ENCODE measurements at regions not wholly inside any gene's neighbourhood (a gene's known extent, or its start where the extent isn't known, plus 50 kb on each side); places are given as distances from the start of the nearest gene placed in this dataset.
A peak's percentile ranks its signal among the peaks of the same experiment; 100 is the strongest.

- H3F3A ChIP-seq (replicated peaks; ENCODE audit: insufficient read depth) = peaks cover 70% of the 10 kb centered on the region
- no peak overlapping the region for H2AFZ ChIP-seq (ENCODE audit: low read depth)
- peak overlapping the region; percentile 100 for H3K9ac ChIP-seq
- ChIA-PET POLR2A (interaction anchor here (1.0 to 5.3 kb wide), 9 partner anchors 8 to 73 kb away, joined by 3 to 30 read pairs (median 6); no protein-coding TSS in a partner anchor), CTCF (interaction anchor here (0.5 to 10.7 kb wide), 11 partner anchors 8 to 86 kb away, joined by 3 to 73 read pairs (median 3); no protein-coding TSS in a partner anchor)
- peak overlapping the region; percentile 96 to 100 for H3K27ac ChIP-seq (ENCODE audit: low read depth in 2 of 2, low read length in 1 of 2)
- peaks cover 93% of the 10 kb centered on the region for H4K20me1 ChIP-seq (ENCODE audit: insufficient read depth)
- no peaks in the 10 kb centered on the region for H3K27me3 ChIP-seq (ENCODE audit: insufficient read depth)
- H3K4me1 ChIP-seq (ENCODE audit: control insufficient read depth in 1 of 2, insufficient read depth in 2 of 2, low read depth in 1 of 2, low read length in 1 of 2) = peaks cover 11 to 69% of the 10 kb centered on the region in 2 experiments; a peak in 3 of 4 replicates
- peak overlapping the region; percentile 90 to 92 for H3K4me3 ChIP-seq (ENCODE audit: low read depth in 2 of 2, low read length in 1 of 2)
- WGBS (ENCODE audit: low lambda C conversion rate) = under 1% methylated on average over 17 of the region's 25 CpGs
- H3K9me2 ChIP-seq = no peaks in the 10 kb centered on the region
- H3K9me3 ChIP-seq = no peaks in the 10 kb centered on the region
- no peak for TF ChIP-seq REST (IDR thresholded peaks at IDR 0.05; ENCODE audit: low read depth, low read length)
- peaks cover 100% of the 10 kb centered on the region for H3K79me2 ChIP-seq (ENCODE audit: insufficient read depth)
- H3K4me2 ChIP-seq = peak overlapping the region; percentile 99
- peaks cover 62 to 67% of the 10 kb centered on the region in 2 experiments for H3K36me3 ChIP-seq (replicated peaks in 1 of 2; ENCODE audit: control insufficient read depth in 1 of 2, insufficient read depth in 2 of 2, low read length in 1 of 2)
- DNase-seq = no peak
Measured at GRCh38 chr22:46081036-46081830, 69.1 kb upstream of the PPARA start.

GRCh38 chr22:46081831-46082210 lies 68.5 kb upstream of the PPARA start:
- Histone ChIP-seq H3K9ac (peak overlapping the region; percentile 100), H3K4me3 (ENCODE audit: low read depth in 2 of 2, low read length in 1 of 2) (peak overlapping the region; percentile 90 to 92), H3F3A (replicated peaks; ENCODE audit: insufficient read depth) (peaks cover 74% of the 10 kb centered on the region), H3K79me2 (ENCODE audit: insufficient read depth) (peaks cover 100% of the 10 kb centered on the region), H3K27me3 (ENCODE audit: insufficient read depth) (no peaks in the 10 kb centered on the region), H4K20me1 (ENCODE audit: insufficient read depth) (peaks cover 93% of the 10 kb centered on the region), H3K4me2 (peak overlapping the region; percentile 99), H2AFZ (ENCODE audit: low read depth) (no peak overlapping the region), H3K9me3 (no peaks in the 10 kb centered on the region), H3K36me3 (replicated peaks in 1 of 2; ENCODE audit: control insufficient read depth in 1 of 2, insufficient read depth in 2 of 2, low read length in 1 of 2) (peaks cover 63 to 65% of the 10 kb centered on the region in 2 experiments), H3K4me1 (ENCODE audit: control insufficient read depth in 1 of 2, insufficient read depth in 2 of 2, low read depth in 1 of 2, low read length in 1 of 2) (peaks cover 15 to 70% of the 10 kb centered on the region in 2 experiments; a peak in 3 of 4 replicates), H3K27ac (ENCODE audit: low read depth in 2 of 2, low read length in 1 of 2) (peak overlapping the region; percentile 96 to 100), H3K9me2 (no peaks in the 10 kb centered on the region)
- DNase-seq = no peak
- TF ChIP-seq YY1 (IDR thresholded peaks at IDR 0.05; ENCODE audit: low read depth) (0 out of 2 replicates have a peak, but pooled peaks have one; percentile 16), FOSL2 (IDR thresholded peaks at IDR 0.05; ENCODE audit: borderline replicate concordance, low read depth) (no peak)
- CTCF ChIA-PET = interaction anchor here (0.5 to 10.7 kb wide), 9 partner anchors 9 to 86 kb away, joined by 3 to 73 read pairs (median 4); no protein-coding TSS in a partner anchor
- POLR2A ChIA-PET = interaction anchor here (0.9 to 5.3 kb wide), 6 partner anchors 9 to 76 kb away, joined by 4 to 30 read pairs (median 9); no protein-coding TSS in a partner anchor
- 2% methylated on average over 18 of the region's 18 CpGs for WGBS (ENCODE audit: low lambda C conversion rate)

GRCh38 chr22:46082633-46083032 lies 67.7 kb upstream of the PPARA start:
- Histone ChIP-seq H3K4me1 (ENCODE audit: control insufficient read depth in 1 of 2, insufficient read depth in 2 of 2, low read depth in 1 of 2, low read length in 1 of 2) (peaks cover 23 to 70% of the 10 kb centered on the region in 2 experiments; a peak in 3 of 4 replicates), H3K79me2 (ENCODE audit: insufficient read depth) (peaks cover 100% of the 10 kb centered on the region), H3F3A (replicated peaks; ENCODE audit: insufficient read depth) (peaks cover 70% of the 10 kb centered on the region), H3K27me3 (ENCODE audit: insufficient read depth) (no peaks in the 10 kb centered on the region), H3K27ac (ENCODE audit: low read depth in 2 of 2, low read length in 1 of 2) (peak overlapping the region; percentile 96 to 100), H3K9me2 (no peaks in the 10 kb centered on the region), H3K9ac (peak overlapping the region; percentile 100), H3K4me2 (peak overlapping the region; percentile 99), H3K36me3 (replicated peaks in 1 of 2; ENCODE audit: control insufficient read depth in 1 of 2, insufficient read depth in 2 of 2, low read length in 1 of 2) (peaks cover 62 to 68% of the 10 kb centered on the region in 2 experiments), H3K4me3 (ENCODE audit: low read depth in 2 of 2, low read length in 1 of 2) (peak overlapping the region; percentile 90 to 92), H3K9me3 (no peaks in the 10 kb centered on the region), H4K20me1 (ENCODE audit: insufficient read depth) (peaks cover 93% of the 10 kb centered on the region), H2AFZ (ENCODE audit: low read depth) (no peak overlapping the region)
- ChIA-PET POLR2A (interaction anchor here (0.9 to 5.3 kb wide), 6 partner anchors 9 to 77 kb away, joined by 4 to 30 read pairs (median 9); no protein-coding TSS in a partner anchor), CTCF (interaction anchor here (1.0 to 10.7 kb wide), 8 partner anchors 10 to 87 kb away, joined by 3 to 73 read pairs (median 10); no protein-coding TSS in a partner anchor)
- WGBS (ENCODE audit: low lambda C conversion rate) = 3% methylated on average over 8 of the region's 8 CpGs
- no peak for DNase-seq
- TF ChIP-seq FOSL2 (IDR thresholded peaks at IDR 0.05; ENCODE audit: borderline replicate concordance, low read depth) (no peak), POLR2AphosphoS5 (IDR thresholded peaks at IDR 0.05; ENCODE audit: low read depth, low read length) (no peak; the same call in 1 of the 2 replicates), ELF1 (IDR thresholded peaks at IDR 0.05) (no peak)
